Liver (tissue), 3 donors: ENCODE measurements at regions not wholly inside any gene's neighbourhood (a gene's known extent, or its start where the extent isn't known, plus 50 kb on each side); places are given as distances from the start of the nearest gene placed in this dataset.
"Not testable (repeated sequence)": the region's sequence is repeated elsewhere in the genome, so short reads cannot be mapped to it uniquely, and the experiment has no call there.

Experiments
- CTCF ChIP-seq: fragments of 150-350 bp; IDR thresholded peaks from 2 replicates; pipeline ENCODE4 v1.5.1; 2017; ENCODE audit warnings: improper control_type of control experiment, low read depth, low read length; ENCODE audit not compliant: missing input control
- GABPA ChIP-seq, 2 donors: IDR thresholded peaks in 1 of 2; conservative IDR thresholded peaks in 1 of 2; 2 replicates each; pipeline ENCODE4 v1.6.1; 2016; ENCODE audit warnings: antibody characterized with exemption in 2 of 2, mild to moderate bottlenecking in 1 of 2, moderate library complexity in 1 of 2
- donor health status: healthy.
- donor health status: healthy.

DNA sequence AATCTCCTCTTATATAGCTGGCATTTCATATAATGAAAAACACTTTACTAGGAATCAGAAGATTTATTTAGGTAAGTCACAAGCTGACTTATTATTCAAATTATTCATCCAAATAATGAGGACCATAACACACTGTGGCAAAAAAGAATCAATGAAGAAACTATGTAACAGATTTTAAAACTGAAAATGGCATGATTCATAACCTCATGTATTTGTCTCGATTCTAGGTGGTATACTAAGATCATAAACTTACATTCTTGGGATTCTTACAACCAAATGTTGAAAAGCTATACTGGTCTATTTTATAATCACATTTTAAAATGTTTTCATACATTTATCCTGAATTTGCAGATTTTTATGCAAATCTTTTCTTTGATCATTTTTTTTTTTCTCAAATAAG is 69.6 kb upstream of the ZSCAN2 start:
- not testable (repeated sequence) for TF ChIP-seq GABPA (IDR thresholded peaks at IDR 0.05 in 1 of 2, conservative IDR thresholded peaks at IDR 0.05 in 1 of 2); CTCF
